HG02642 (cell line): ENCODE measurements at regions not wholly inside any gene's neighbourhood (a gene's known extent, or its start where the extent isn't known, plus 50 kb on each side); places are given as distances from the start of the nearest gene placed in this dataset.

Source experiments
- ATAC-seq: cut with Tn5 transposase; IDR thresholded peaks from one replicate; pipeline ENCODE4 v1.9.1; 2021; ENCODE audit warnings: mild to moderate bottlenecking; ENCODE audit not compliant: unreplicated experiment, poor library complexity

DNA sequence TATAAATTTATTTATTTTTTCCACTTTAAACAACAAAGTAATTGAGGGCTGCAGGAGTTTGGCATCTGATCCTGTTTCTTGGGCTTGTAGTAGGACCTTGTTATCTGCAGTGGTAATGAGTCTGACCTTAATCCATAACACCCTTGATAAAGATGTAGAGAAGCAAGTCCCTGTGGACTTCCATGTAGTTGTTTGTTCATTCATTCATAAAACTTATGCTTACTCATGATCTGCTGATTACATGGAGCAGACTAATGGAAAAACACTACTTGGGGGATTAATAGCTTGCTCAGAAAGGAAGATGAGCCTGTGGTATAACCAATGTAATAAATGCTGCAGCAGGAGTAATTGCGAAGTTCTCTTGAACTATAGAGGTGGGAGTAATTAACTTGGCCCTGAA lies 271.5 kb upstream of the TBL1XR1 start:
- no peak for ATAC-seq

DNA sequence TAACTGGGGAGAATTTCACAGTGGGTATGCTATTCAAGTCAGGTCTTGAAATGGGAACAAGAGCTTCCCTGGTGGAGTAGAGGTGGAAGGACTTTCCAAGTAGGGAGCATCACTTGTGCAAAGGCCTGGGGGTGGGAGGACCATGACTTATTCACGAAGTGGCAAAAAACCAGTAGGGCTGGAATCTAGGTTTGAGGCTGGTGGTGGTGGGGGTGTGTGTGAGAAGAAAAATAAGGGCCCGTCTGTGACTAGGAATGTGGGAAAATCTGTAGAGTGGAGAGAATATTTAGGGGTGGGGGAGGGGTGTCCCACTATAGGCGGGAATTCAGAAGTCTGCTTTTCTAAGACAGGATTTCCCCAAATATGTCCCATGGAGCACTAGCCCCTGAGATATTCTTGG lies 271.9 kb upstream of the TBL1XR1 start:
- no peak for ATAC-seq

DNA sequence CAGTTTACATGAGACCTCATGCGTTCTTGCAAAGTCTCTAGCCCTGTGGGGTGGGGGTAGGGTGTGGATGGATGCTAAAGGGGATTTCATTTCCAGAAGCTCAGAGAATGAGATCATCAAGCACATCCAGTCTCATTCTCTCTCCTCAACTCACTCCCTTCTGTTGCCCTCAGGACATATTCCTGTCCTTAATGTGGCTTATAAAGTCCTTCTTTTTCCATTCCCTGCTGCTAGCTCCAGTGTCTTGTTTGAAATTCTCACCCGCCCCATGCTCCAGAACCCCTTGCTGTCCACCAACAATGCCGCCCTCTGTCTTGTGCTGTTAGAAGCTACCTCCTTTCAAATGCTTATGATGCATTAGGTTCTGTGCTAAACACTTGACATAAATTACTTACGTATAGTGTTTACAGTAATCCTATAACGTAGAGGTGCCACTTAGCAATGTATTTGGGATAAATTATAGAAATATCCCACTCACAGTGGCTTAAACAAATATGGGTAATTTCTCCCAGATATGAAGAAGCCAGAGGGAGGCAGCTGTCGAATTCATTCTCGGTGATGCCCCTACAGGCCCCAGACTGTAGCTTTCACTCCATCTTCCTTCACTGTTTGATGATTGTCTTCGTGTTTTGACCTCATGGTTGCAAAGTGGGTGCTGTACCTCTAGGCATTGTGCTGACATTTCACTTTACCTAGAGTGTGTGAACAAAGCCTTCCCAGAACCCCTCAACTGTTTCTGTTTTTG lies 273.1 kb upstream of the TBL1XR1 start:
- no peak for ATAC-seq

DNA sequence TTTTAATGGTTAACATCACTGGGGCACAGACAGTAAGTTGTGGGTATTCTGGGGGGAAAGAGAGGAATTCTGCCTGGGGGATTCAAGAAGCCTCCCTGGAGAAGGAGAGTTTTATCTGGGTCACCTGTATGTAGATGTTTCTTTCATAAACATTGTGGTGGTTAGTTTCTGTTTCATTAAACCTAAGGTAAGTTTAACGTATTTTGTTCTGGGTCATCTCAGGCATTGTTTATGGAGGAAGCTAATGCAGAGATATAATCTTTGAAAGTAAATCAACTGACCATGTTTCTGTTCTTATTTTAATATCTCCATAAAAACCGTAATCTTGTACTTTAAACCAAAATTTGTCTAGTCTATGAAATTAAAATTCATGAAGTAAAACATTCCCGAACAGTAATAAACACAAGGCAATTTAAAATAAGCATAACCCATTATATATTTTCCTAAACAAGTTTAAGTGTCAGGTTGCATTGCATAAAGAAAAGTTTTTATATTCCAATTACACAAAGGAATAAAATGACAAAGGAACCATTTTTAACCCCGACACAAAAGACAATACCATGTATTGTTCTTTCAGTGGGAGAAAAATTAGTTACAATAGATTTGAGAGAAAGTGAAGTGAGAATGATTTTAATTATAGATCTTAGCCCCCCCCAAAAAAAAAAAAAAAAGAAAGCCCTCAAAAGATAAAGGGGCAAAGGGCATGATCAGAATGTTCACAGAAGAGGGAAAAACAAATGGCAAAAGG lies 274.6 kb upstream of the TBL1XR1 start:
- ATAC-seq, result no peak

DNA sequence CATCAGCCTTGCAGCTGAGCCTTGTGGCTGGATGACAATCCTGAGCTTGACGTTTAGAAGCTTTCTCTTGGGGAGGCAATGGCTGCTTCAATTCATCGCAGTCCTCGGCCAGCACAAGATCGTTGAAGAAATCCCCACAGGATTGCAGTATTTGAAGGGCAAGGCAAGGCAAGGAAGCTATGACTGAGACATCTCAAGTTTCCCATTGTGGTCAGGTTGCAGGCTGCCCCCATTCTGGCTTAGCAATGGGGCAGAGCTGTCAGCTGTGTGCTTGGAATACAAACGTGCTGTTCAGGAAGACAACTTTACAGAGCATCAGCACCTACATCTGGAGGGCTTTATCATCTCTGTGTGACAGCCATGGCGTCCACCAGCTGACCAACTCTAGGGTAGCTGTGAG lies 275.9 kb upstream of the TBL1XR1 start:
- no peak for ATAC-seq

DNA sequence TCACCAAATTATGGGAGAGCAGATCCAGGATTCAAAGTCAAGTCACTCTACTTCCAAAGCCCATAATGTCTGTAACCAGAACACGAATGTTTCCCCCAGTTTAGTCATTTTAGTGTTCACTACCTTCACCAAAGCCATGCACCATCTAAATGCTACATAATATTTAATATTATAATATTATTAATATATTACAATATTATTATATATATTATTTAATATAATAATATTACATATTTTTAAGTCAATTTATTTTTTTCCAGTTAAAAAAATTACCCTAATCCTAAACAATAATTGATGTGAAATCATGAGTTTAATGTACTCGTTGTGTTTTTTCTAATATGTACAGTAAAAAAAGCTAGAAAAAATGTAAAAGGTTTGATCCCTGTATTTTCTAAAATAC lies 276.6 kb upstream of the TBL1XR1 start:
- no peak for ATAC-seq

DNA sequence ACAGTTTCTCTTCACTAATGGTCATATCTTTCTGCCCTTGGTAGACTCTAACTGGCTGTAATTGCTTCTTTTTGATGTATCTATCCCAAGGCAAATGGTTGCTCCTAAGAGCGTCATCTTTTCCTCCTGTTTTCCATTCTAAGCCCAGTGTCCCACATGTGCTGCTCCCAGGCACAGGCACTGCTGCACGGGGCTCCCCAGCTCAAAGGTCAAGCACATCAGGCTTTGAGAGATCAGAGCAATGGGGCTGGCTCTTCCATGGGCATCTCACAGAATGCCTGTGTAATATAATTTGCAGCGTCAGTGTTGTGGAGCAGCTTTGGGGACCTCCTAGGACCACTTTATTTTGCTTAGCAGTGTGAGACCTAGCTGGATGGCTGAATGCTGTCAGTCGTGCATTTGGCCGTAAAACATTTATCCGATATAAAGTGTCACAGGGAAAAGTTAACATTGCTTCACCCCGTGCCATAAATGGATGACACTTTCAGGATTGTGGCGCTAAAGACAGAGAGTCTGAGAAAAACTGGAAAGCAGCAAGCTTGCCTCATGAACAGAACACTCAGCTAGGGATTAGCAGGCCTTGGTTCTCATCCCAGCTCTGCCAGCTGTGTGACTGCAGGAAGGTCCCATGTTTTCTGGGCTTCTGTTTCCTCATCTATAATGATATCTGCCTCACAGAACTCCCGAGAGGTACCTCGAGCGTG lies 277.5 kb upstream of the TBL1XR1 start:
- no peak for ATAC-seq

DNA sequence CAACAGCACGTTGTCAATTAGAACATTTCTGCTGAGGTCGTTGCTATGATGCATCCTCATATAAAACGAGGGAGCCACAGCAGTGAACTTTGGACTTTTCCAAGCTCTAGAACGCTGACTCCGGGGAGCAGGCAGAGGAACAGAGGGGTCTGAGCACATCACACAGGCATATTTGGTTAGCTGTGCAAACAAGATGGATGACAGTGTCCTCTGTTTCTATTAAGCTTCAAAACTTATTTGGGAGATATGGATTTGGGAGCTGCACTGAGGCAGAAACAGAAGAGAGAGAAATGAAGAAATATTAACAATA lies 278.0 kb upstream of the TBL1XR1 start:
- no peak for ATAC-seq

DNA sequence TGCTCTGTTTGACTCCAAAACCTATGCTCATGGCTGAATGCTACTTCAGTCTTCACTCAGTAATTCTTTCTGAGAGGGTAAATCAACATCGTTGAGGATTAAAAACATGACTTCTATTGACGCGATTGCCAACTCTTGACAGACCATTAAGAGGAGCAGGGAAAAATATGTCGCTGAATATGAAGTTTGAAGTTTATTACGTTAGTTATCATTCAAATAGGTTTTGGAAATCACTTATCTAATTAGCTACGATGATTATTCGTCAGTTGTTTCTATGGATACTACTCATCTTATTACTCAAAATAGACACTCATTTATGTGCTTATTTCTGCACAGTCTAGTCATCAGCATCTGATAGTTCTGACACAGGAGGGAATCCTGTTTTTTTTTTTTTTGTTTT lies 279.2 kb upstream of the TBL1XR1 start:
- ATAC-seq, result no peak

DNA sequence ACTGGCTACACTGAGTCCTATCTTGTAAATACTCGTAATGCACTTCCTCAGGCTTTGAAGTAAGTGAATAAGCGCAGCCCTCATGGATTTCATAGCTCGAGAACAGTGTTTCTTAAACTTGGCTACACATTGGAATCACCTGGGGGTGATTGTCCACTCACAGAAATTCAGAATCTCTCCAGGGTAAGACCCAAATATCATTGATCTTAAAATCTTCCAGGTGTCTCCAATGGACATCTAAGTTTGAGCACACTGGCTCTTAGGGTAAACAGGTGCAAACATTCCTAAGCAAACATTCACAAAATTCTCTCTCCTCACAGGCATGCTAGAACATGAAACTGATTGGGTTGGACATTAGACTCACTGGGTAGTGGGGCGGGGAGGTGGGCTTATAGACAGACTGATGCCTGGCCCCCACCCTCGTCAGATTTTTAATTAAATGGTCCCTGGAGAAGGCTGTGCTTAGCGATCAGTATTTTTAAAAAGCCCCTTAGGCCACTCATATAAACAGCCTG lies 279.7 kb upstream of the TBL1XR1 start:
- no peak for ATAC-seq

DNA sequence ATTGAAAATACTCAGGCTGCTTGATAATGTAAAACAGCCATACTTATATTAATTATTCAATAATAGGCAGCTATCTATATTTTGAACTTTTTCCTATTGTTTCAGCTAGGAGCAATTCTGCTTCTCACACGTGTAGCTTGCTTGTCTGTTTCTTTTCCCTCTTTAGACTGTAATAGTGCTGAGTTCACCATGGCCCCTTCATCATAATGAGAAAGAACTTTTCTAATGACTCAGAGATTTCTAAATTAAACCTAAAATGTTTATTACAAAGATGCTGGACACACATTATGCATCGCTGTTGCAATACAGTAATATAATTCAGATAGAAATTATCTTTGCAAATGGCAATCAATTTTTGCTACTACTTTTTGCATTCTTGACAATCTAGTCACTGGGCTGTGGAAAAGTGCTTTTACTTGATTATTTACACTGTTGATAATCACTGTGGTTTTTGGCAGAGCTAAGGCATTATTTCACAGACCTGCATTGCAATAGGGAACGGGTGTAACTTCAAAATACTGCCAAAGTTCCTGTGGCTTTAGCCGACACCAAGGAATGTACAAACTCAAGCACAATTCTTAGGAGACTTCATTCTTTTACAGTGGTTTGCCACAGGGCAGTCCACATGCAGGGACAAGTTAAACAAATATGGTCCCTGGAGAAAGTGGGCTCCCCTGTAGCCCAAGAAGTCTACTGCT lies 281.0 kb upstream of the TBL1XR1 start:
- no peak for ATAC-seq

DNA sequence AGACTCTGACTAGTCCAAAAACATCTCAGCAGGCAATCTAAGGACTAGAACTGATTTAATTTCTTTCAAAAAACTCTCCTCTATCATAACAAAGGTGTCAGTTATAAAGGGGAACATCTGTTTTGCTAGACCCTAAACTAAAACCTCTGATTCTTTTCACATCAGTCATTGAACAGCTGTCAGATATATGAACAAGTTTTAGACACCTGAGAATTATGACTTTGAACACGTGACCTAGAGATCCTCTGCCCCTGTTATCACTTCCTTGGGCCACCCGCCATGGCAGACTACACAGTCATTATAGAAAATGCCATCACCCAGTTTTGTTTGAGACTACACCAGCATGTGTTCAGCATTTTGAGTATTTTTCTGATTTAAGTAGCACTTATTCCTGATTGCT lies 282.3 kb upstream of the TBL1XR1 start:
- ATAC-seq, result no peak

DNA sequence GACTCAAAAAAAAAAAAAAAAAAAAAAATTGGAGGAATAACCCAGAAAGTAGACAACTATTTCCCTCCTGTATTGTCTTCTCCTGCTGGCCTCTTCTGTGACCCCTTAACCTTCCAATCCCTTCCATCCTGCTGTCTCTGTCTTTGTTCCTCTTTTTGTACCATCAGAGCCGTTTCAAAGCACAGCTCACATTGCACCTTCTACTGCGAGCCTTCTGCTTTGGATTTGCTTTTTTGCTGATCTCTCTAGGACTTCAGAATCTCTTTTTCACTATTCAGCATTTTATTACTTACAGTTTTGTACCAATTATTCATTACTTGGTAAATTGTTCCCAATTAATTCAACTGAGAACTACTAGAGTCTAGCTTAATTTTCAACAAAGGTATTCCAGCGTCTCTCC lies 284.0 kb upstream of the TBL1XR1 start:
- no peak for ATAC-seq

DNA sequence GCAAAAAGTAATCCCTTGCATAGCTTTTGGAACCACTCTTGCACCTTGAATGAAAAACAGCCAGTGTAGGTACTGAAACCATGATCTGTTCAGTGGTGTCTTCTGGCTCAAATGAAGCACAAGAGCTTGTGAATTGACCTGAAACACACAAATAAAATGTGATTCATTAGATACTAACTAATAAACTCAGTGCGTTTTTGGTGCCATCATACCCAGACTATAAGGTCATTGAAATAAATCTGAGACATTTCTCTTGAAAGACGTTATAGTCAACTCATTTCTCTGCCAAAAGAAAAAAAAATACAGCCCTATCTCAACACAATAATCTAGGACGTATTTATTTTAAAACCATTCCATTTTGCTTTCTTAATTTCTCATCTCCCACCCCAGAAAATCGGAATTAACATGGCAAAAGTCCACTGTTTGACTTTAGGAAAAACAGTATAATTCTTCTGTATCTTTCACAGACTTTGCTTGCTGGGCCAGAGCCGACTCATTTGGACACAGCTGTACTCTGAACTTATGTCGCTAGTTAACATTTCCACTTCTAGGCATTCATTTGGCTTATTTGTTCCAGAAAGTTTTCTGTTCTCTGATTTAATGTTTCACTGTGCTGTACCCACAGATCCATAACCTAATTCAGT lies 284.9 kb upstream of the TBL1XR1 start:
- no peak for ATAC-seq

DNA sequence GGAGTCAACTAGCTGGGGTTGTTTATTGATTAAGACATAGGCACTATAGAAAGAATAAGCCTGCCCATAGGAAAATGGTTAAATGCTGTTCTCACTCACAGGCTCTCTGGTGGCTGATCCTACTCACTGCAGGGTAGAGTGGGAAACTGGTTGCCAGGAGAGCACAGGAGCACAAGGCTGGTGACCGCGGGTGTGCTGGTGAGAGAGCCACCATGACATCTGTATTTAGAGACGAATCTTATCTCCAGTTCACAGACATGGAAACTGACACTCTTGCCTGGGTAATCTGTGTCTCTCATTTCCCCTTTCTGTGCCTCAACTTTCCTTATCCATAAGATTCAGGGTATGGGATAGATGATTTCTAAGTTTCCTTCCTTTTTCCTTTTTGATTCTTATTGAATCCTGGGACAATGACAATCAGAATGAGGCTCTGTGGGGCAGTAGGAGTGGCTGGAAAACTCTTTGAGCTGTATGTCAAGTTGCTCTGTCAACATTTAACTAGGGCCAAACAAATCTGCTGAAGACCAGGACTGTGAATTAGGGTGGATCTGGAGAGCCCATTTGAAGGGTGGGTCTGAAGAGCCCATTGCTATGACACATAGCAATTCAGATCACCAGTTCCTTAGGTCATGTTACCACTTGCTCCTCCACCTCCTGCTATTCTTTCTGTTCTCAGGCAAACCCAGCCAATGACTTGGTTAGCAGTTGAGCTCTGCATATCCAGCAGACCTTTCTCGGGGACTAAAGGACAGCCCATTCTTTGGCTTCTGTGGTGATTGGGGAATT lies 286.1 kb upstream of the TBL1XR1 start:
- no peak for ATAC-seq

DNA sequence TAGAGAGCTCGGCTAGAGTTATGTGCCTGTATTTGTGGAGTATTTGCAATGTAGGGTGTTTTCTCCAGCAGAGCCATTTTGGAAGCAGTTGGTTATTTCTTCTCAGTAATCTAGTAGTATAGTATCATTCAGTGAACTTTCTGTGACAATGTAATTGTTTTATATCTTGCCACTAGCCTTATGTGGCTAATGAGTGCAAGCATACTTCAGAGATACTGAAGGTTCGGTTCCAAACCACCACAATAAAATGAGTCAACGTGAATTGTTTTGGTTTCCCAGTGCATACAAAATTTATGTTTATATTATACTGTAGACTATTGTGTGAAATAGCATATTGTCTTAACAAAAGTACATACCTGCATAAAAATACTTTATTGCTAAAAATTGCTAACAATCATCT lies 286.9 kb upstream of the TBL1XR1 start:
- ATAC-seq, result no peak

DNA sequence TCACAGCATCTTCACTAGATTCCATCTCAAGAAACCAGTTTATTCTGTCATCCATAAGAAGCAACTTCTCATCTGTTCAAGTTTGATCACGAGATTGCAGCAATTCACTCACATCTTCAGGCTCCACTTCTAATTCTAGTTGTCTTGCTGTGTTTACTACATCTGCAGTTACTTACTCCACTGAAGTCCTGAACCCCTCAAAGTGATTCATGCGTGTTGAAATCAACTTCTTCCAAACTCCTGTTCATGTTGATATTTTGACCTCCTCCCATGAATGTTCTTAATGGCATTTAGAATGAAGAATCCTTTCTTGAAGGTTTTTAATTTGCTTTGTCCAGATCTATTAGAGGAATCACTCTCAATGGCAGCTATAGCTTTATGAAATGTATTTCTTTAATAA lies 287.6 kb upstream of the TBL1XR1 start:
- ATAC-seq, result no peak

DNA sequence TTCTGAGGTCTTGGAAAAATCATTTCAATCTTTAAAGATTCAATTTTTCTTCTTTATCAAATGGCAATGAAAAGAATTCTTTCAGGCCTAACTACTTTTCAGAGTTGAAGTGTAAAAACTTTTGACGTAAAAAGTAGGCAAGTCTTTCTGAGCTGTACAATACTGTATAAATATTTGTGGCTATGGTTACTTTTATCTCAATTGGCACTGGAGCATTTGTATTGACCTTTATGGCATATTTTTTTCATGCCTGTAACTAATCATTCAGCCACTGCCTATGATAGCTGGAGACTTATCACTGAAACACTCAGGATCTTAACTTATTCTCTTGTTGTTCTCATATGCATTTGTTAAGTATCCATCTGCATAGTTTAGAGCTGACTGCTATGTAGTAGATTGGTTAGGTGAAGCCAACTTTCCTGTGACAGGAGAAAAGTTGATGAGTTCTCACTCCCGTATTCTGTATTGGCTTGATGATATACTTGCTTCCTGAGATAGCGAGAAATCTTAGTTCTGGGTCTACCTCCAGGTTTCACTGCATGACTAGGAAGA lies 290.4 kb upstream of the TBL1XR1 start:
- ATAC-seq, result no peak

DNA sequence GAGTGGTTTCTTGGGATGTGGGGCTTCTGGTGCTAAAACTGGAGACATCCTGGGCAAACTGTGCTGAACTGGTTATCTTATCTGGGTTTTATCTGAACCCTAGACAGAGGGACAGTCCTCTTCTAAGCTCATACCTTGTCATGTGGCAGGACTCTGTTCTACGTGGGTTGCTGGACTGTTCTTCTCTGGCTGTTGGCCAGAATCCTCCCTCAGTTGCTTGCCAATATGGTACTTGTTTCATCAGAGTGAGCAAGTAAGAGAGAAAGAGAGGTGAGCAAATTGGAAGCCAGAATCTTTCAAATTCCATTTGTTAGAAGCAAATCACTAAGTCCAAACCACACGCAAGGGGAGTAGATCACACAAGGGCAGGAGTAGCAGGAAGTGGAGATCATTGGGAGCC lies 291.5 kb upstream of the TBL1XR1 start:
- no peak for ATAC-seq
